ENCODE measurements at regions not wholly inside any gene's neighbourhood (a gene's known extent, or its start where the extent isn't known, plus 50 kb on each side); places are given as distances from the start of the nearest gene placed in this dataset.

GRCh38 chr20:24842274-24842917 lies 106.7 kb upstream of the CST7 start:
- no peak for TF ChIP-seq CTCF (conservative IDR thresholded peaks at IDR 0.05; ENCODE audit: low read length)
- no peak for TF ChIP-seq EZH2phosphoT487 (IDR thresholded peaks at IDR 0.05; ENCODE audit: borderline replicate concordance)

All from Loucy (cell line).